HG02678 (cell line): ENCODE measurements at regions not wholly inside any gene's neighbourhood (a gene's known extent, or its start where the extent isn't known, plus 50 kb on each side); places are given as distances from the start of the nearest gene placed in this dataset.
A peak's percentile ranks its signal among the peaks of the same experiment; 100 is the strongest.
"Not testable (repeated sequence)": the region's sequence is repeated elsewhere in the genome, so short reads cannot be mapped to it uniquely, and the experiment has no call there.

Experiments
- ATAC-seq: cut with Tn5 transposase; IDR thresholded peaks from one replicate; pipeline ENCODE4 v1.9.1; 2021; ENCODE audit warnings: mild to moderate bottlenecking, moderate library complexity; ENCODE audit not compliant: unreplicated experiment

DNA sequence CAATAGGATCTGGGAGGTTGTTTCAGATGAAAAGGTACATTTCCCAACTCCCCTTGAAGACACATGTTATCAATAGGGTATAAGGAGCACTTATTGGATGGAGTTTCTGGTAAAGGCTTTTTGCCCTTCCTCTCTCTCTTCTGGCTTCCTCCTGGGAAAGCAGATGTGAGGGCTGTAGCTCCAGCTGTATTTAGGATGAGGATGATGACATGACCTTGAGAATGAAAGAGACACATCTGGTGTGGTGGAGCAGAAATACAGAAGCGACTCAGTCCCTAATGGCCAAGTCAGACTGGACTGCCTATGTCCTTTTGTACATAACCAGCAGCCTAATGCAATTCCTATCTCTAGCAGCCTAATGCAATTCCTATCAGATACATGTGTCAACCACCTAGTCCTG lies 100.9 kb upstream of the NXPH2 start:
- no peak for ATAC-seq

DNA sequence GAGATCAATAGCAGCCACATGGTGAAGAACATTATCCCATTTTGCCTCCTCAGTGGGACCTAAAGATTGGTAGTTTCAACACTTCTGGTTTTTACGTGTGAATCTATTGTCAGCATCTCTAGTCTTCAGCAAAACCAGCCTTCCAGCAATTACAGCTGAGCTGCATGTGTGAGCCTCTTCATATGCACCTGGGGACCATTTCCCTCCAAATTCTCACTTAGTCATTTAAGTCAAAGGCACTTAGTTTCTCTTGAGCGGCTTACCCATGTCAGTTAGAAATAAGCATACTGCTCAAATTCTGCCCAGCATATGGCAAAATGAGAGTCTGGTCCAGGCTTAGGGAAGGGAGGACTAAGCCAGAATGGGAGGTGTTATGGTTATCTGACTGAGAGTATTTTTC lies 99.7 kb upstream of the NXPH2 start:
- ATAC-seq: no peak

DNA sequence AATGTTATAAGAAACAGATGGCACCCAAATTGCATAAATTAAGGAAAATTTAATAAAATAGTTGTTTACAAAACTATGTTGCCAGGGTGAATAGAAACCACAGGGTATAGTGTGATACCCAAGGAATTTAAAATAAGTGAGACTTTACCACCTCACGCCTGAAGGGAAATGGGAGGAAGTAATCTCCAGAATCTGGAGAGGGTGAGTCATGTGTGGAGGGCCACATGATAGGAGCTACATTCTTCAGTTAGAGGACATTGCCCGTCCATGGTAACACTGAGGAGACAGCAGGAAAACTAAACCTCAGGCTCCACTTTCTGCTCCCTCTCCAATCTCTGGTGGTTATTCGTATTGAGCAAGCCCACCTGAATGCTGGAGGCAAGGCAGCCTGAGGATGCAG lies 97.2 kb upstream of the NXPH2 start:
- no peak for ATAC-seq

DNA sequence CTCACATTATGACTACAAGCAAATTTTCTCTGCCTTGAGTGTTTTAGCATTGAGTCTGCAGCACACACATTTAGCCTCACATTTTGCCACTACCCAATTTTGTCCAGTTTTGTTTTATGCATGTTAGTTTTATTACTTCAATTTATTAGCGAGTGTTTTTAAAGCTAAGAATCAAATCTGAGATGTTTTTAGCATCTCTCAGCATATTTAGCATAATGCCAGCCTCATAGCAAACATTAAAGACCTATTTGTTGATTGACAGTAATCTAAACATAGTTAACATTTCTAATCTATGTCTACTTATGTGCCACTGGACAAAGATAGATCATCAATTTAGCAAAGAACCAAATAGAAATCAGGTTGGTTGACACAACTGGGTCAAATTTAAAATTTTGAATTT lies 94.1 kb upstream of the NXPH2 start:
- no peak for ATAC-seq

DNA sequence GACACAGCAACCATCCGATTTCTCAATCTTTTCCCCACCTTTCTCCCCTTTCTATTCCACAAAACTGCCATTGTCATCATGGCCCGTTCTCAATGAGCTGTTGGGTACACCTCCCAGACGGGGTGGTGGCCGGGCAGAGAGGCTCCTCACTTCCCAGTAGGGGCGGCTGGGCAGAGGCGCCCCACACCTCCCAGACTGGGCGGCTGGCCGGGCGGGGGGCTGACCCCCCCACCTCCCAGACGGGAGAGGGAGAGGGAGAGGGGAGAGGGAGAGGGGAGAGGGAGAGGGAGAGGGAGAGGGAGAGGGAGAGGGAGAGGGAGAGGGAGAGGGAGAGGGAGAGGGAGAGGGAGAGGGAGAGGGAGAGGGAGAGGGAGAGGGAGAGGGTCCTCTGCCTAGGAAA lies 91.9 kb upstream of the NXPH2 start:
- not testable (repeated sequence) for ATAC-seq

DNA sequence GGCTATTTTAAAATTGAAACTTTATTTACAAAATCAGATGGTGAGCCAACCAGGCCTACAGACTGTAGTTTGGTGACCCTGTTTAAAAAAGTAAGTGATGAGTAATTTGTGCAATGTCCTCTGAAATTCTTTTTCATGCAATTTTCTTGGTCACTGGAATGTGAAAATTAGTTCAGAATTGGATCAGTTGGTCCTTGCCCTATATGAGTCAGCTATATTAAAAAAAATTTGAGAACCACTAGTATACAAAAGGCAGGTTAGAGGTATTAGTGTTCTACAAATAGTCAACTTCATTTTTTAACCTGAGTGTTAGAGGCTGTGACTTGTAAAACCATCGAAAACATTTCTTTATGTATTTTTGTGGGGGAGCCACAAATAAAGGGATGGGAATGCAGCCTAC lies 91.1 kb upstream of the NXPH2 start:
- no peak for ATAC-seq

DNA sequence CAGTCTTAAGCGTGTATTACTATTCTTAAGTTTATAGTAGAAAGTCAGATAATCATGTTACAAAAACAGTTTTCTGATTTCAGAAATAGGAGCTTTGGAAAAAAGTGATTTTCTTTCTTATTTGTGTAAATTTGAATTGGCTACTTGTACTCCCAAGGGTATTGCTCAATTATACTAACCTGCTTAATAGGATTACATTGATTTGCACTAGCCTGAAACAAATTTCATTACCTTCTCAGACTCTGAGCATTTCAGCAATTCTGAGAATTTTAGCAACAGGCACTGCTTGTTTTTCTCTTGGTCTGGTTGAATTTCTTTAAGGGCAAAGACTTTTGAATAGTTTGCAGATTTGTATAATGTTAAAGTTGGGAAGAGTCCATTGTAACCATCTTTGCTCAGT lies 87.2 kb upstream of the NXPH2 start:
- no peak for ATAC-seq

DNA sequence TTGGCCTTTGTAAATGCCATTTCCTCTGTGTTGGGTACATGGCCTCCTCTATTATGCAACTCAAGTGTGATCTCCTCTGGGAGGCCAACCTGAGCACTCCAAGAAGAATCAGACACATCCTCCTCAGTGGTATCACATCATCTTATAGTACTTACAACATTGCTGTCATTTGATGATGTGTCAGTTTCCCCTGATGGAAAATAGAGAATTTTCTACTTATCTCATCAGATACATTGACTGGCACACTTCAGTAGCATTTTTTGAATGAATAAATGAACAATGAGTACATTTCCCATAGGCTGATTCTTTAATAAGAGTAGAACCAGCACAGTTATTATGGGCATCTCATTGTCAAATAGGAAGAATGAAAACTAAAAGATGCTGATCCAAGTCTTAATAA lies 86.6 kb upstream of the NXPH2 start:
- ATAC-seq: no peak

DNA sequence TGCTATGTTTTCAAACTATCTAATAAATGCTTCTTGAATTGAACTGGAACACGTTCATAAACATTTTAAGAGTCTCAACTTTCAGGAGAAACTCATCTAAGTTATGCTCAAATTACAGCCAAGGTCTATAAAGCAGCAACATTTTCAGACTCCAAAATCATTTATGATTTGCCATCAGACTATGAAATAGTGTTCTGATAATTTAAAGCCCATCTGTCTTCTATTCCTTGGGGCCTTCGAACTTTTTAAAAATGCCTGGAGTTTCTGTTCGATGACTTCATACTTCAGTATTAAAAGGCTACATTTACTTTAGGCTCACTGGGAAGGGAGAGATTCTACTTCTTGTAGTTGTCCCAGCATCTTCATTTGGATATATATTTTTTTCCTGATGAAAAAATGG lies 73.6 kb upstream of the NXPH2 start:
- no peak for ATAC-seq

DNA sequence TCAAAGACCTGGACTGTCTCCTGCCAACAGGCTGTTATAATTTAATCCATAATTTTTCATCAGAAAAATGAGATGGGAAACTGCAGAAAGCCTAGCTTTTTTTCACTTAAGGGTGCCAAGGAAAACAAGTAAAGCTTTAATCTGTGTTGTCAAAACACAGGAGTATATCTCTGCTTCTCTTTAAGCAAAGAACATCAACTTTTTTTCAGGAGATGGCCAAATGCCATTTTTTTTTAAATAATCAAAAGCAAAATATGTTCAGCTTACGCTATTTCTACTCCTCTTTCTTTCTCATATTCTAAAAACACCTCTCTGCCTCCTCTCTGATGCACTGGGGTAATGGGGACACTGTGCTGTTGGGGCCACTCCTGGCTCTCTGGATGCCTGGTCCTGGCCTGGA lies 73.1 kb upstream of the NXPH2 start:
- no peak for ATAC-seq

DNA sequence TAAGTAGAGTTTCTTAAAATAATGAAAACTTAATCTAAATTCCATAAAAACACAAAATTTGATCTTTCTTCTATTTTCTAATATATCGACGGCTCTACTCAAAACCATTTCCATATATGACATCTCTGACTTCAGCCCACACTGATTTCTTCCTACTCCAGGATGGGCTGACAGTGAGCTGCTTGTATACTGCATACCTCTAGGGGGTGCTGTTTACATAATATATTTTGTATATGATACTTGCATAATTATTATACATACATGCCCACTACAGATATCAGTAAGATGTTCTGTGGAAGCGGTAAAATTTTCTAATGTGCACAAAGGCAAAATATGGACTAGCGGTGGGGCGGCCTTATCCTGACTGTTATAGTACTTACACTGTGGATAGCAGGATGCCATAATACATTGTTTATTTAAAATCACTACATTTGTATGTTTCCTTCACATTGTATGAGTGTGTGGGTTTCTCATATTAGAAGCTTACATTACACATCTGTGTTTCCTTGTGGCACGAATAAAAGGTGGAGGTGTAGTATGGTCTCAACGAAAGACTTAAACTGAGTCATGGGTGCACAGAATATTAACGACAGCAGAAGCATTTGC lies 66.1 kb upstream of the NXPH2 start:
- ATAC-seq: peak; percentile 90

DNA sequence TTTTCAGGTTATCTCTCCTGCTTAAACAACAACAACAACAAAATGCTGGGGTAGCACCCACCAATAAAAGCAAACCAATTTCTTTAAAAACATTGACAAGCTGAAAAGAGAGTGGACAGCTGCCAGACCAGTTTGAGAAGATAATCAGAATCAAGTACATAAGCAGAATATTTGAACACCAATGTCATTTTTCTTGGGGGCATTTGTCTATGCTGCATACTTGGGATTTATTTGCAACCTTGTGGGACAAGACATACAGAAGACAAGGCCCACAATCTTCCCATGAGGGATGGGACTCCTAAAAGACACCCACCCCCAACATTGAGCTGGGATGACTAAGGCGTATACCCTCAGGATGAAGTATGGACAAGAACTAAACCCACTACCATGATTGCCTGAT lies 62.2 kb upstream of the NXPH2 start:
- ATAC-seq: no peak

DNA sequence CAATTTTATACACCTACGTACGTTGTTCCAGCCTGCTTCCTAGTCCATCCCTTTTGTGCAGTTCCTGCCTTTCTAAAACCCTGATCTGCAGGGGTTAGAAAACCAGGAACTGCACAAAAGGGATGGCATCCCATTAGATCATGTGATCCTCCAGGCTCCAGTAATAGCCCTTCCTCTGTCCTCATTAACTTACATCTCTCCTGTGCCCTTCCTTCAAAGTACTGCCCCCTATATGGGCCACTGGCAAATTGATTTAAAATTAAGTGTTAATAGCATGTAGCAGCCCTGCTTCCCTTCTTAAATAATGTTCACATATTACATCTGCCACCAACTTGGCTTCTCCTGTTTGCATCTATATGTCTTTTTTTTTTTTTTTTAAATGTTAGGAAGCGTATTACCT lies 61.3 kb upstream of the NXPH2 start:
- no peak for ATAC-seq

DNA sequence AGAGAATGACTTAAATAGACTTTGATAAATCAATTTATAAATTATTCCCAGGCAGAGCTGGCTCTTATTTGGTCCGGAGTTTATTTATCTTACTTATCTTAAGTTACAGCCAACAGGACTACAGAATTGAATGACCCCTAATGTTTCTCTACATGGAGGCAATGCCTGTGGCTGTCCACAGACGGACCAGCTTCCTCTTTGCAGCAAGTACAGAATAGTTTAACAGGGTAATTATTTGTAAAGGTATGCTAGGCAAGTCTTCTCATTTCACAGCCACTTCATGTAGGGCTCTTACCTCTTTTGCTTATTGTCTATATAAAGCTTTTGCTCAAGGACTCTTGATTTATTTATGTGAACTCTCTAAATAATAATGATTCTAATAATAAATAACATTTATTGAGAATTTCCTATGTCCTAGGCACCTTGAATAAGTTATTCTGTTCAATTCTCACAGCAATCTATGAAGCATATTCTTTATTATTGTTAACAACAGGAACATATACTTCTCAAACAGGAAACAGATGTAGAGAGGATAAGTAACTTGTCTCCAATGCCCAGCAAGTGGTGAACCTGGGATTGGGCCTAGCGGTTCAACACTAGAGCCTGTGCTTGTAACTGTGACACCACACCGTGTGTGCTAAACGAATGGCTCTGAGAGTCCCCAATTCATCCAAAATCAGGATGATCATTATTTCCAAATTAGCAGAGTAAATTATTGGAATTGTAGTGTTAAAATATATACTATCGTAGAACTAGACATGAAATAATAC lies 58.8 kb upstream of the NXPH2 start:
- no peak for ATAC-seq

DNA sequence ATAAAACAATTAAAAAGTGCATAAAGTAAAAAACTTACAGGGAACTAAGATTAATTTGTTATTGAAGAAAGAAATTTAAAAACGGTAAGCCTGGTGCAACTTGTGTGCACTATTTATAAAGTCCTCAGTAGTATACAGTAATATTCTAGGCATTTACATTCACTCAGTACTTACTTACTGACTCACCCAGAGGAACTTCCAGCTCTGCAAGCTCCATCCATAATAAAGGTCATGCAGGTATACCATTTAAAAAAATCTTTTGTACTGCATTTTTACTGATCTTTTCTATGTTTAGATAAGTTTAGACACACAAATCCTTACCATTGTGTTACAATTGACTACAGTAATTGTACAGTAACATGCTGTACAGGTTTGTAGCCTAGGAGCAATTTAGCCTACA lies 51.5 kb upstream of the NXPH2 start:
- no peak for ATAC-seq

DNA sequence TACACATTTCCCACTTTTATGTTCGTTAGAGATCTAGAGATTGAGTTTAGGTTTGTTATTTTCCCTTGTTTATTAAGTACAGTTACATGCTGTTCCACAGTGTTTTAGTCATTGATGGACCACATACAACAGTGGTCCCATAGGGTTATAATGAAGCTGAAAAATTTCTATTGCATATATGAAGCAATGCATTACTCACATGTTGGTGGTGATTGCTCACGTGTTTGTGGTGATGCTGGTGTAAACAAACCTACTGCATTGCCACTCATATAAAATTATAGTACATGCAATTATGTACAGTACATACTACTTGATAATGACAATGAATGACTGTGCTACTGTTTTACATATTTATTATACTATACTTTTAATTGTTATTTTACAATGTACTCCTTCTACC lies 51.0 kb upstream of the NXPH2 start:
- no peak for ATAC-seq

DNA sequence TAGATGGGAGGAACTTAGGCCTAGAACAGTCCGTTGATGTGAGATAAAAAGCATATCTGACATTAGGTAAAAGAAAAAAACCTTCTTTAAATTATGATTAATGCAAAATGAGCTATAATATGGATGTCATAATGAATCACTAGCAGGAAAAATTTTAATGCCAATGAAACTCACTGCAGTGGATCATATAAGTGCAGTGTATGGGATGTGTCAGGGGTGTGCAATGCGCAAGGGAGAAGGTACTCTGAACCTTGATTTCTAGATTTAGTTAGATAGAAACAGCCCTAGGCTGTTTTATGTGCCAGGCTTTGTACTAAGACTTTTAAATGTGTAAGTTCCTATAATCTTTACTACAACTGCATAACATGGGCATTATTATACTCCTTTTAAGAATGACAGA lies 50.4 kb upstream of the NXPH2 start:
- no peak for ATAC-seq
